ENCODE measurements at regions not wholly inside any gene's neighbourhood (a gene's known extent, or its start where the extent isn't known, plus 50 kb on each side); places are given as distances from the start of the nearest gene placed in this dataset.

DNA sequence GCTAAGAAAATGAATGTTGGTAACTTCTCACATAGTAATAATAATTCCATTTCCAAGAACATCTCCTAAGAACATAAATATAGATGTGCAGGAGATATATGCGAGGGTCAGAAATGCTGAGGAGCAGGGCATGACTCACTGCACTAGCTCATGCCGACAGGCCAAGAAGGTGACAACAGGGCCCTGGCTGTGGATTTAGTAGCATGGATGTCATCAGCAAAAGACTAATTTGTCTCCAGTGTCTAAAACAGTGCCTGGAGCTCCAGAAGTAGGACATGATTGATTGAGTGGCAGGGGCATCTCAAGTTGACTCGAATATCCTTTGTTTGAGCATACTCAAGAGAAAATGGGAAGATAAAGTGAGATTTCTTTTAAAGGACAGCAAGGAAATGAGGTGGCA, 207.0 kb upstream of the FOXA2 start:
- TF ChIP-seq POLR2A (IDR thresholded peaks at IDR 0.05; ENCODE audit: low read depth, low read length) (no peak), PAX5 (IDR thresholded peaks at IDR 0.05; ENCODE audit: insufficient read depth, low read length, severe bottlenecking) (no peak), POLR2AphosphoS5 (IDR thresholded peaks at IDR 0.05; ENCODE audit: low read depth, low read length) (no peak), TAF1 (IDR thresholded peaks at IDR 0.05; ENCODE audit: low read depth, low read length) (no peak), SPI1 (IDR thresholded peaks at IDR 0.05; ENCODE audit: low read depth, low read length) (no peak), POU2F2 (IDR thresholded peaks at IDR 0.05; ENCODE audit: low read depth, low read length) (no peak)
